ENCODE measurements at regions not wholly inside any gene's neighbourhood (a gene's known extent, or its start where the extent isn't known, plus 50 kb on each side); places are given as distances from the start of the nearest gene placed in this dataset.

DNA sequence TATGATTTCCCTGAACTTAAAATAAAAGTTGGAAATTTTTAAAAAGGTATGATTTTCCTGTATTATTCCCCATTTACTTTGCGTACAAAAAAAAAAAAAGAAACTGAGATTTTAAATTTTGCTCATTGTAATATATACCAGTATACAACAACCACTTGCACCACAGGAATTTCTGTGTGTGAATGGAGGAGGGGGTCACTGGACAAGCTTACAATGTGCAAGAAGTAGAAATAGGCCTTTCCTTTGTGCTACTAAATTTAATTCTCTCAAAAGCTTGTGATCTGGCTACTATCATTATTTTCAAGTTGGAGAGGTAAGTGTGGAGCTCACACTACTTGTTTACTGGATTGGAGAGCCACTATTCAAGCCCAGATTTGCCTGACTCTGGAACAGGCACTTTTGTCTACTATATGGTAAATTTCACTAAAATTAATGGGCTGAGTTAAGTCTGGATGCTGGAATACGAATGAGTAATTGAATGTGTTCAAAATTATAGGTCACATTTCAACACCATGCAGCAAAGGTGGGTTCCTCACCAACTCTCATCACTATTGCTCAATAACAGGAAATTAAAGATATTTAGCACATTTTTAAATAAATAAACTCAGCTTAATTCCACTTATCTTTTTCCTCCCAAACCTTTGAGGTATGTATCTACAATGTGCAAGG is 148.0 kb upstream of the MBNL1 start:
- Histone ChIP-seq H3K4ac (ENCODE audit: low read depth, low read length) (no peak overlapping the region), H2BK12ac (ENCODE audit: insufficient read length, low read depth, low read length) (no peak overlapping the region), H2AK5ac (ENCODE audit: insufficient read length, low read length) (no peak overlapping the region), H4K91ac (ENCODE audit: insufficient read length, low read depth, low read length) (no peak overlapping the region), H3K4me1 (ENCODE audit: insufficient read depth, low read length) (no peaks in the 10 kb centered on the region), H3K14ac (ENCODE audit: insufficient read depth, low read length) (no peak overlapping the region), H2AFZ (ENCODE audit: low read length) (no peak overlapping the region), H2BK15ac (ENCODE audit: low read depth, low read length) (no peak overlapping the region), H3K9ac (ENCODE audit: extremely low read depth, insufficient read length, low read length) (no peak overlapping the region), H3K79me1 (ENCODE audit: insufficient read depth, low read depth, low read length, poor library complexity, severe bottlenecking) (no peaks in the 10 kb centered on the region), H2BK5ac (ENCODE audit: insufficient read length, low read length) (no peak overlapping the region), H2BK120ac (ENCODE audit: low read depth, low read length, poor library complexity, severe bottlenecking) (no peak overlapping the region), H3K79me2 (ENCODE audit: insufficient read depth, low read length) (no peaks in the 10 kb centered on the region), H3K27me3 (ENCODE audit: insufficient read depth, low read length) (no peaks in the 10 kb centered on the region), H3K9me3 (ENCODE audit: control insufficient read depth, low read depth, low read length) (no peaks in the 10 kb centered on the region), H4K5ac (ENCODE audit: insufficient read length, low read depth, low read length) (no peak overlapping the region), H3K23ac (ENCODE audit: insufficient read length, low read depth, low read length) (no peak overlapping the region), H4K8ac (replicated peaks; ENCODE audit: insufficient read length, low read depth, low read length) (no peak overlapping the region), H4K20me1 (ENCODE audit: control insufficient read depth, insufficient read depth, insufficient read length) (no peaks in the 10 kb centered on the region), H2BK20ac (ENCODE audit: low read depth, low read length, poor library complexity, severe bottlenecking) (no peak overlapping the region), H3K56ac (ENCODE audit: insufficient read length, low read depth, low read length) (no peak overlapping the region), H3K23me2 (ENCODE audit: insufficient read length, low read depth, low read length, poor library complexity, severe bottlenecking) (no peaks in the 10 kb centered on the region), H3T11ph (ENCODE audit: low read length) (no peak overlapping the region), H3K4me2 (ENCODE audit: insufficient read depth, insufficient read length, low read length) (no peak overlapping the region), H3K27ac (ENCODE audit: insufficient read length, low read depth, low read length) (no peak overlapping the region), H3K18ac (ENCODE audit: insufficient read length, low read depth, low read length) (no peak overlapping the region)
- TF ChIP-seq, protein P1, sequence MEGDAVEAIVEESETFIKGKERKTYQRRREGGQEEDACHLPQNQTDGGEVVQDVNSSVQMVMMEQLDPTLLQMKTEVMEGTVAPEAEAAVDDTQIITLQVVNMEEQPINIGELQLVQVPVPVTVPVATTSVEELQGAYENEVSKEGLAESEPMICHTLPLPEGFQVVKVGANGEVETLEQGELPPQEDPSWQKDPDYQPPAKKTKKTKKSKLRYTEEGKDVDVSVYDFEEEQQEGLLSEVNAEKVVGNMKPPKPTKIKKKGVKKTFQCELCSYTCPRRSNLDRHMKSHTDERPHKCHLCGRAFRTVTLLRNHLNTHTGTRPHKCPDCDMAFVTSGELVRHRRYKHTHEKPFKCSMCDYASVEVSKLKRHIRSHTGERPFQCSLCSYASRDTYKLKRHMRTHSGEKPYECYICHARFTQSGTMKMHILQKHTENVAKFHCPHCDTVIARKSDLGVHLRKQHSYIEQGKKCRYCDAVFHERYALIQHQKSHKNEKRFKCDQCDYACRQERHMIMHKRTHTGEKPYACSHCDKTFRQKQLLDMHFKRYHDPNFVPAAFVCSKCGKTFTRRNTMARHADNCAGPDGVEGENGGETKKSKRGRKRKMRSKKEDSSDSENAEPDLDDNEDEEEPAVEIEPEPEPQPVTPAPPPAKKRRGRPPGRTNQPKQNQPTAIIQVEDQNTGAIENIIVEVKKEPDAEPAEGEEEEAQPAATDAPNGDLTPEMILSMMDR (conservative IDR thresholded peaks at IDR 0.05) = no peak
- no peaks in the 10 kb centered on the region for H3K27me3 Mint-ChIP-seq (ENCODE audit: low read depth)
- no CpG with 5 or more reads among the region's 2 CpGs for WGBS (ENCODE audit: extremely low coverage, insufficient read length, low lambda C conversion rate)
- no peaks in the 10 kb centered on the region; a peak in 1 of 7 replicates for H3K36me3 Mint-ChIP-seq (ENCODE audit: insufficient read depth in 1 of 3, low read depth in 3 of 3)
- no peak overlapping the region for H3K4me3 Mint-ChIP-seq
- no peaks in the 10 kb centered on the region for H3K4me1 Mint-ChIP-seq
- DNase-seq = no peak
- no peaks in the 10 kb centered on the region; a peak in 1 of 5 replicates for H3K9me3 Mint-ChIP-seq
- H3K27ac Mint-ChIP-seq = no peak overlapping the region

Data from H9 (cell line).